PC-9 (cell line): ENCODE measurements at regions not wholly inside any gene's neighbourhood (a gene's known extent, or its start where the extent isn't known, plus 50 kb on each side); places are given as distances from the start of the nearest gene placed in this dataset.

Source experiments
- BruUV-seq: library from RNA; stranded (reverse); fragments of 400-500 nt; replicated peaks from 2 replicates; lab custom pipeline; 2021; lab: Mats Ljungman, UMichigan
- CTCF ChIA-PET: fragments of 300-600 bp; sonication (Branson Sonifier 250); formaldehyde crosslinking; loops from one replicate; lab custom pipeline; 2022; ENCODE audit warnings: antibody characterized with exemption; lab: Charles Lee
- POLR2A ChIA-PET: fragments of 300-600 bp; sonication (Branson Sonifier 250); formaldehyde crosslinking; loops from one replicate; lab custom pipeline; 2022; ENCODE audit warnings: antibody characterized with exemption; ENCODE audit not compliant: unreplicated experiment; lab: Charles Lee
- DNase-seq, 2 experiments: peaks; one replicate each; pipeline versions ENCODE4 v3.0.0 to v3.0.0-alpha.2; 2015 to 2022; ENCODE audit warnings: mixed read lengths in 1 of 2
- H2AFZ ChIP-seq: fragments of 200-600 bp; sonication (generic); 2 replicates; pipeline ENCODE4 v1.8.1; 2017; ENCODE audit warnings: antibody characterized with exemption
- H3F3A ChIP-seq: fragments of 200-600 bp; sonication (generic); 2 replicates; pipeline ENCODE4 v1.8.1; 2017; ENCODE audit warnings: antibody characterized with exemption, mild to moderate bottlenecking, low read depth; ENCODE audit not compliant: insufficient read depth
- H3K27ac ChIP-seq: fragments of 200-600 bp; sonication (generic); 2 replicates; pipeline ENCODE4 v1.6.1; 2016; ENCODE audit warnings: mixed run types
- H3K27me3 ChIP-seq: fragments of 200-600 bp; sonication (generic); 2 replicates; pipeline ENCODE4 v1.6.1; 2016; ENCODE audit warnings: low read depth, mixed run types; ENCODE audit not compliant: insufficient read depth
- H3K36me3 ChIP-seq: fragments of 200-600 bp; sonication (generic); 2 replicates; pipeline ENCODE4 v1.6.1; 2016; ENCODE audit warnings: low read depth, mixed run types
- H3K4me1 ChIP-seq: fragments of 200-600 bp; sonication (generic); replicated peaks from 2 replicates; pipeline ENCODE4 v1.6.1; 2016; ENCODE audit warnings: mixed run types; ENCODE audit not compliant: insufficient read depth
- H3K4me2 ChIP-seq: fragments of 200-600 bp; sonication (generic); 2 replicates; pipeline ENCODE4 v1.6.1; 2017; ENCODE audit warnings: mixed run types
- H3K4me3 ChIP-seq: fragments of 200-600 bp; sonication (generic); 2 replicates; pipeline ENCODE4 v1.6.1; 2016; ENCODE audit warnings: mixed run types
- H3K79me2 ChIP-seq: fragments of 200-600 bp; sonication (generic); 2 replicates; pipeline ENCODE4 v1.6.1; 2017; ENCODE audit warnings: low read depth, mixed run types
- H3K9me2 ChIP-seq: fragments of 200-600 bp; sonication (generic); 2 replicates; pipeline ENCODE4 v1.8.1; 2017; ENCODE audit warnings: mild to moderate bottlenecking; ENCODE audit not compliant: insufficient read depth
- H3K9me3 ChIP-seq: fragments of 200-600 bp; sonication (generic); 2 replicates; pipeline ENCODE4 v1.8.1; 2016; ENCODE audit warnings: low read depth; ENCODE audit not compliant: insufficient read depth
- H4K20me1 ChIP-seq: fragments of 200-600 bp; sonication (generic); 2 replicates; pipeline ENCODE4 v1.8.1; 2017; ENCODE audit not compliant: insufficient read depth
- EZH2 ChIP-seq: fragments of 200-600 bp; sonication (generic); IDR thresholded peaks from 2 replicates; pipeline ENCODE4 v1.8.0; 2017; ENCODE audit warnings: antibody characterized with exemption, low read depth
- intact Hi-C: fragments of 100-400 bp; cut with micrococcal nuclease; formaldehyde crosslinking; loops from one replicate; pipeline ENCODE4 v1.10.0; 2022; ENCODE audit not compliant: unreplicated experiment
- TF ChIP-seq, protein P1 (sequence below): fragments of 200-600 bp; sonication (generic); conservative IDR thresholded peaks from 2 replicates; pipeline ENCODE4 v1.6.1; 2017; ENCODE audit warnings: mixed run types, antibody characterized with exemption, mild to moderate bottlenecking, moderate library complexity

GRCh38 chr21:16304174-16305095 lies 574.7 kb downstream of the USP25 start:
- Histone ChIP-seq H3K9me3 (no peaks in the 10 kb centered on the region), H3K4me2 (no peak overlapping the region), H3K4me1 (no peaks in the 10 kb centered on the region), H3K9me2 (no peaks in the 10 kb centered on the region), H3K79me2 (no peaks in the 10 kb centered on the region), H2AFZ (no peak overlapping the region), H3K36me3 (no peaks in the 10 kb centered on the region), H3K27ac (no peak overlapping the region), H3F3A (no peaks in the 10 kb centered on the region), H4K20me1 (no peaks in the 10 kb centered on the region), H3K27me3 (no peaks in the 10 kb centered on the region), H3K4me3 (no peak overlapping the region)
- no peak for TF ChIP-seq EZH2
- TF ChIP-seq, protein P1, sequence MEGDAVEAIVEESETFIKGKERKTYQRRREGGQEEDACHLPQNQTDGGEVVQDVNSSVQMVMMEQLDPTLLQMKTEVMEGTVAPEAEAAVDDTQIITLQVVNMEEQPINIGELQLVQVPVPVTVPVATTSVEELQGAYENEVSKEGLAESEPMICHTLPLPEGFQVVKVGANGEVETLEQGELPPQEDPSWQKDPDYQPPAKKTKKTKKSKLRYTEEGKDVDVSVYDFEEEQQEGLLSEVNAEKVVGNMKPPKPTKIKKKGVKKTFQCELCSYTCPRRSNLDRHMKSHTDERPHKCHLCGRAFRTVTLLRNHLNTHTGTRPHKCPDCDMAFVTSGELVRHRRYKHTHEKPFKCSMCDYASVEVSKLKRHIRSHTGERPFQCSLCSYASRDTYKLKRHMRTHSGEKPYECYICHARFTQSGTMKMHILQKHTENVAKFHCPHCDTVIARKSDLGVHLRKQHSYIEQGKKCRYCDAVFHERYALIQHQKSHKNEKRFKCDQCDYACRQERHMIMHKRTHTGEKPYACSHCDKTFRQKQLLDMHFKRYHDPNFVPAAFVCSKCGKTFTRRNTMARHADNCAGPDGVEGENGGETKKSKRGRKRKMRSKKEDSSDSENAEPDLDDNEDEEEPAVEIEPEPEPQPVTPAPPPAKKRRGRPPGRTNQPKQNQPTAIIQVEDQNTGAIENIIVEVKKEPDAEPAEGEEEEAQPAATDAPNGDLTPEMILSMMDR: no peak
- intact Hi-C loops: no loop called here
- ChIA-PET CTCF (no interaction called here), POLR2A (no interaction called here)
- no peak for DNase-seq
- BruUV-seq: no TSS peak

DNA sequence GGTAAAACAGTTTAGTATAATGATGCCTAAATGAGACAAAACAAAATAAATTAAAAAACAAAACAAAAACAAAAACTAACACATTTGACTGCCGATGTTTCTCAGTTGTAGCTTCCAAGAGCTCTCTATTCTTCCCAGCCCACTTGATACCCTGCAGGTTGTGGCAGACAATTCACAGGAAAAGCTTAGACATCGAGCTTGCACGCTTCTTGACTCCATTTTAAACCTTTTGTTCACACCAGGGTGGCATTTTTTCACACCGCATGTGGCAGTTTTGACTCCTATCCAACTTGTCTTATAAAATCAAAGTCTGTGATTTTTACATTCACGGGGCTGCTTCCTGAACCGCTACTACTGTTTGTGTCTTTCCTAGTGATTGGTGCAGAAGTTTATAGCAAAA lies 575.9 kb downstream of the USP25 start:
- Histone ChIP-seq H3K4me2 (no peak overlapping the region), H4K20me1 (no peaks in the 10 kb centered on the region), H3K4me3 (no peak overlapping the region), H3K36me3 (no peaks in the 10 kb centered on the region), H3K27ac (no peak overlapping the region), H3F3A (no peaks in the 10 kb centered on the region), H2AFZ (no peak overlapping the region), H3K4me1 (no peaks in the 10 kb centered on the region), H3K79me2 (no peaks in the 10 kb centered on the region), H3K27me3 (no peaks in the 10 kb centered on the region), H3K9me2 (no peaks in the 10 kb centered on the region), H3K9me3 (no peaks in the 10 kb centered on the region)
- intact Hi-C loops: no loop called here
- BruUV-seq: no TSS peak
- no peak for DNase-seq
- ChIA-PET POLR2A (no interaction called here), CTCF (no interaction called here)
- TF ChIP-seq, protein P1: no peak
- TF ChIP-seq EZH2: no peak

GRCh38 chr21:16307256-16307655 lies 577.5 kb downstream of the USP25 start:
- no peak for DNase-seq
- no peak overlapping the region for H3K27ac ChIP-seq
- ChIA-PET POLR2A (no interaction called here), CTCF (no interaction called here)
- no peaks in the 10 kb centered on the region for H3K4me1 ChIP-seq
- H3K36me3 ChIP-seq: no peaks in the 10 kb centered on the region
- H2AFZ ChIP-seq: no peak overlapping the region
- intact Hi-C loops: no loop called here
- no TSS peak for BruUV-seq
- H3K79me2 ChIP-seq: no peaks in the 10 kb centered on the region
- no peaks in the 10 kb centered on the region for H3K27me3 ChIP-seq
- no peak overlapping the region for H3K4me2 ChIP-seq
- H3K9me3 ChIP-seq: no peaks in the 10 kb centered on the region; the same call in 1 of the 2 replicates
- no peak overlapping the region for H3K4me3 ChIP-seq
- H3F3A ChIP-seq: no peaks in the 10 kb centered on the region
- TF ChIP-seq, protein P1: no peak
- TF ChIP-seq EZH2: no peak
- no peaks in the 10 kb centered on the region for H3K9me2 ChIP-seq
- no peaks in the 10 kb centered on the region for H4K20me1 ChIP-seq
